Stimulated activated CD4-positive, alpha-beta T cell treated with anti-CD3 and anti-CD28 coated beads, Interleukin-2, amount 100 ng/mL, for 4 hours (primary cell): ENCODE measurements at regions not wholly inside any gene's neighbourhood (a gene's known extent, or its start where the extent isn't known, plus 50 kb on each side); places are given as distances from the start of the nearest gene placed in this dataset.
"Not testable (repeated sequence)": the region's sequence is repeated elsewhere in the genome, so short reads cannot be mapped to it uniquely, and the experiment has no call there.

Experiments
- DNase-seq: peaks from one replicate; pipeline ENCODE4 v3.0.0-alpha.2; 2020; ENCODE audit warnings: low read depth

- DNase-seq: no peak
These were observed 166.4 kb upstream of the NT5E start for GRCh38 chr6:85283436-85283835.

- no peak for DNase-seq
These were observed 171.3 kb upstream of the NT5E start for GRCh38 chr6:85278466-85279035.

- not testable (repeated sequence) for DNase-seq
These were observed 173.9 kb upstream of the NT5E start for GRCh38 chr6:85276026-85276425.

- no peak for DNase-seq
These were observed 174.4 kb upstream of the NT5E start for GRCh38 chr6:85275338-85275985.

- DNase-seq: no peak
These were observed 176.0 kb upstream of the NT5E start for GRCh38 chr6:85273870-85274269.

- DNase-seq: no peak
These were observed 176.8 kb upstream of the NT5E start for GRCh38 chr6:85273046-85273445.

- DNase-seq: no peak
These were observed 177.3 kb upstream of the NT5E start for GRCh38 chr6:85272592-85272991.

- DNase-seq: no peak
These were observed 187.3 kb upstream of the NT5E start for GRCh38 chr6:85262621-85263020.

GRCh38 chr6:85261271-85261670 is 188.6 kb upstream of the NT5E start:
- no peak for DNase-seq

- no peak for DNase-seq
These were observed 194.2 kb upstream of the NT5E start for GRCh38 chr6:85255661-85256060.

GRCh38 chr6:85252552-85252951 is 197.3 kb upstream of the NT5E start:
- no peak for DNase-seq

- DNase-seq: no peak
These were observed 197.8 kb upstream of the NT5E start for GRCh38 chr6:85252085-85252484.

- DNase-seq: no peak
These were observed 198.6 kb upstream of the NT5E start for GRCh38 chr6:85251300-85251699.

GRCh38 chr6:85250586-85251220 is 199.2 kb upstream of the NT5E start:
- no peak for DNase-seq

- DNase-seq: no peak
These were observed 204.9 kb upstream of the NT5E start for GRCh38 chr6:85245004-85245403.

- no peak for DNase-seq
These were observed 208.3 kb upstream of the NT5E start for GRCh38 chr6:85241498-85242052.

GRCh38 chr6:85240787-85241385 is 209.0 kb upstream of the NT5E start:
- DNase-seq: no peak

- DNase-seq: no peak
These were observed 212.4 kb upstream of the NT5E start for GRCh38 chr6:85237478-85237877.

- no peak for DNase-seq
These were observed 213.2 kb upstream of the NT5E start for GRCh38 chr6:85236636-85237035.

GRCh38 chr6:85227345-85227744 is 222.5 kb upstream of the NT5E start:
- DNase-seq: not testable (repeated sequence)

GRCh38 chr6:85212794-85213193 is 237.1 kb upstream of the NT5E start:
- DNase-seq: not testable (repeated sequence)

GRCh38 chr6:85195243-85195642 is 254.6 kb upstream of the NT5E start:
- no peak for DNase-seq

- DNase-seq: no peak
These were observed 256.5 kb upstream of the NT5E start for GRCh38 chr6:85193339-85193738.
